Stomach (tissue), 4 donors: ENCODE measurements at regions not wholly inside any gene's neighbourhood (a gene's known extent, or its start where the extent isn't known, plus 50 kb on each side); places are given as distances from the start of the nearest gene placed in this dataset.

Experiments used
- CTCF ChIP-seq, 7 experiments: fragments of 450-650 bp in 4 of 7; fragments of 200-600 bp in 3 of 7; sonication (generic) in 3 of 7; IDR thresholded peaks; one replicate each; pipeline ENCODE4 v1.5.1; 2016 to 2019; ENCODE audit warnings: antibody characterized with exemption in 7 of 7, control low read depth in 2 of 7, mild to moderate bottlenecking in 1 of 7
- POLR2A ChIP-seq, 4 donors: fragments of 450-650 bp; IDR thresholded peaks; one replicate each; pipeline ENCODE4 v1.6.1; 2016; ENCODE audit warnings: antibody characterized with exemption in 4 of 4, control low read depth in 2 of 4, mild to moderate bottlenecking in 1 of 4, moderate library complexity in 1 of 4

GRCh38 chr21:36636016-36636415, 62.9 kb upstream of the SIM2 start:
- TF ChIP-seq CTCF (IDR thresholded peaks at IDR 0.05) (no peak), POLR2A (IDR thresholded peaks at IDR 0.05) (no peak)
